Activated T-helper 1 cell treated with anti-CD3 and anti-CD28 coated beads, Interleukin-12 subunit alpha, Interleukin-12 subunit beta, Interleukin-2, Interleukin-4 antibody, amounts not matched to agents 30 ng/mL and 10 ng/mL and 1 ng/mL, durations not matched to agents 14 hours and 24 hours and 36 hours (primary cell): ENCODE measurements at regions not wholly inside any gene's neighbourhood (a gene's known extent, or its start where the extent isn't known, plus 50 kb on each side); places are given as distances from the start of the nearest gene placed in this dataset.
"Not testable (repeated sequence)": the region's sequence is repeated elsewhere in the genome, so short reads cannot be mapped to it uniquely, and the experiment has no call there.

Experiments used
- DNase-seq: peaks from one replicate; pipeline ENCODE4 v3.0.0; 2021; ENCODE audit warnings: low spot score
- H3K27ac Mint-ChIP-seq: one replicate; pipeline ENCODE4 v1.8.0; 2021; ENCODE audit warnings: mild to moderate bottlenecking, mixed read lengths
- H3K27me3 Mint-ChIP-seq: one replicate; pipeline ENCODE4 v1.8.0; 2022; ENCODE audit warnings: mild to moderate bottlenecking, moderate library complexity, mixed read lengths; ENCODE audit not compliant: insufficient read depth
- H3K36me3 Mint-ChIP-seq: one replicate; pipeline ENCODE4 v1.8.0; 2021; ENCODE audit warnings: low read depth, mixed read lengths
- H3K4me1 Mint-ChIP-seq: one replicate; pipeline ENCODE4 v1.8.0; 2021; ENCODE audit warnings: low read depth, mixed read lengths
- H3K4me3 Mint-ChIP-seq: one replicate; pipeline ENCODE4 v1.8.0; 2021; ENCODE audit warnings: mild to moderate bottlenecking, moderate library complexity, mixed read lengths
- H3K9me3 Mint-ChIP-seq: one replicate; pipeline ENCODE4 v1.8.0; 2021; ENCODE audit warnings: mixed read lengths
- intact Hi-C: fragments of 100-400 bp; cut with micrococcal nuclease; formaldehyde crosslinking; loops from one replicate; pipeline ENCODE4 v1.15.1; 2024

GRCh38 chr9:6126377-6126776 is 89.2 kb upstream of the IL33 start:
- Mint-ChIP-seq H3K9me3 (no peaks in the 10 kb centered on the region), H3K27me3 (peaks cover 14% of the 10 kb centered on the region), H3K4me3 (no peak overlapping the region), H3K4me1 (no peaks in the 10 kb centered on the region), H3K27ac (no peak overlapping the region), H3K36me3 (no peaks in the 10 kb centered on the region)
- no peak for DNase-seq
- intact Hi-C loops = no loop called here

DNA sequence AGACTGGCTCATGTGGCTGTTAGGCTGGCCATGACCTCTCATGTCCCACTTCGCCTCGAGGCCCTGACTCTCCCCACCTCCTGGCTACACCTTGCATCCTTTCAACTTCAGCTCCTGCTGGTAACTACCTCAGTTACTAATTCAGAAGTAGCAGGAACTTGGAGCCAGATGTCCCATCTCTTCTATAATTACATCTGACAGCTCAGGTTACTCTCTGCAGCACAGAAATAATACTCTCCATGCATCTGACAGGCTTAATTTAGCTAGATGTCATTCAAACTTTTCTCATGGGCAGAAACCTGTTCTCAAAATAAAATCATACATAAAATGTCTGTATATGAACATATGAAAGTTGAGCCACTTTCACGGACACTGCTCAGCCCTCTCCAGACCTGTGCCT is 92.2 kb upstream of the IL33 start:
- H3K9me3 Mint-ChIP-seq = no peaks in the 10 kb centered on the region
- peaks cover 7% of the 10 kb centered on the region for H3K27me3 Mint-ChIP-seq

GRCh38 chr9:6121707-6122106 is 93.9 kb upstream of the IL33 start:
- no peaks in the 10 kb centered on the region for H3K4me1 Mint-ChIP-seq
- intact Hi-C loops = no loop called here

More for the DNA sequence above, 92.2 kb upstream of the IL33 start:
- Mint-ChIP-seq H3K4me1 (no peaks in the 10 kb centered on the region), H3K27ac (no peak overlapping the region), H3K36me3 (no peaks in the 10 kb centered on the region), H3K4me3 (no peak overlapping the region)
- no peak for DNase-seq
- intact Hi-C loops = no loop called here

DNA sequence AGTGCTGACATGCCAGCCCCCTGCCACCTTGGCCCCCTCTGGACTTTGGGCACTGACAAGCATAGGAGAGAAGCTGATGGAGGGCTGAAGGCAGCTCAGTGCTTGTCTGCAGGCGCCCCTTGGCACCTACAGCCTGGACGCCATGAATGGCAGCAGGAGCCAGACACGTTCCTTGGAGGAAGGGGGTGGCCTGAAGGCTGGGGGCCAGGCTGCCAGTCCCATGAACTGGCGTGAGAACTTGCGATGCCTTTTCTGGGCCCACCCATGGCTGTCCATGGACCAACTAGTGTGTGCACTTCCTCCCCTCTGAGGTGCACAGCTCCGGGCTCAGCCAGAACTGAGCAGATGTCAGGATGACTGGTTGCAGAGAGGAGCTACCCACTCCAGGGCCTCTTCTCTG is 99.0 kb upstream of the RANBP6 start:
- no peak overlapping the region for H3K27ac Mint-ChIP-seq

More at GRCh38 chr9:6121707-6122106, 93.9 kb upstream of the IL33 start:
- DNase-seq = no peak
- Mint-ChIP-seq H3K27ac (no peak overlapping the region), H3K36me3 (no peaks in the 10 kb centered on the region), H3K9me3 (no peaks in the 10 kb centered on the region), H3K4me3 (no peak overlapping the region), H3K27me3 (peaks cover 12% of the 10 kb centered on the region)

GRCh38 chr9:6113819-6114218 is 98.4 kb upstream of the RANBP6 start:
- H3K4me3 Mint-ChIP-seq = no peak overlapping the region
- intact Hi-C loops = no loop called here
- H3K9me3 Mint-ChIP-seq = no peaks in the 10 kb centered on the region
- H3K4me1 Mint-ChIP-seq = no peaks in the 10 kb centered on the region
- no peak overlapping the region for H3K27ac Mint-ChIP-seq
- DNase-seq = no peak
- no peaks in the 10 kb centered on the region for H3K36me3 Mint-ChIP-seq
- H3K27me3 Mint-ChIP-seq = peaks cover 6% of the 10 kb centered on the region

More for the DNA sequence above, 99.0 kb upstream of the RANBP6 start:
- intact Hi-C loops = no loop called here
- Mint-ChIP-seq H3K36me3 (no peaks in the 10 kb centered on the region), H3K27me3 (peaks cover 9% of the 10 kb centered on the region), H3K4me1 (no peaks in the 10 kb centered on the region), H3K4me3 (no peak overlapping the region), H3K9me3 (no peaks in the 10 kb centered on the region)
- DNase-seq = no peak

GRCh38 chr9:6113312-6113711 is 97.9 kb upstream of the RANBP6 start:
- intact Hi-C loops = no loop called here
- Mint-ChIP-seq H3K27ac (no peak overlapping the region), H3K9me3 (no peaks in the 10 kb centered on the region), H3K4me3 (no peak overlapping the region), H3K36me3 (no peaks in the 10 kb centered on the region), H3K4me1 (no peaks in the 10 kb centered on the region), H3K27me3 (peaks cover 4% of the 10 kb centered on the region)
- DNase-seq = no peak

GRCh38 chr9:6109986-6110385 is 94.6 kb upstream of the RANBP6 start:
- Mint-ChIP-seq H3K4me3 (no peak overlapping the region), H3K4me1 (no peaks in the 10 kb centered on the region), H3K27me3 (no peaks in the 10 kb centered on the region), H3K27ac (no peak overlapping the region), H3K9me3 (no peaks in the 10 kb centered on the region), H3K36me3 (no peaks in the 10 kb centered on the region)
- no peak for DNase-seq
- intact Hi-C loops = no loop called here

GRCh38 chr9:6109571-6109970 is 94.1 kb upstream of the RANBP6 start:
- Mint-ChIP-seq H3K36me3 (no peaks in the 10 kb centered on the region), H3K4me3 (no peak overlapping the region), H3K27ac (no peak overlapping the region), H3K9me3 (no peaks in the 10 kb centered on the region), H3K4me1 (no peaks in the 10 kb centered on the region), H3K27me3 (no peaks in the 10 kb centered on the region)
- no peak for DNase-seq
- intact Hi-C loops = no loop called here

DNA sequence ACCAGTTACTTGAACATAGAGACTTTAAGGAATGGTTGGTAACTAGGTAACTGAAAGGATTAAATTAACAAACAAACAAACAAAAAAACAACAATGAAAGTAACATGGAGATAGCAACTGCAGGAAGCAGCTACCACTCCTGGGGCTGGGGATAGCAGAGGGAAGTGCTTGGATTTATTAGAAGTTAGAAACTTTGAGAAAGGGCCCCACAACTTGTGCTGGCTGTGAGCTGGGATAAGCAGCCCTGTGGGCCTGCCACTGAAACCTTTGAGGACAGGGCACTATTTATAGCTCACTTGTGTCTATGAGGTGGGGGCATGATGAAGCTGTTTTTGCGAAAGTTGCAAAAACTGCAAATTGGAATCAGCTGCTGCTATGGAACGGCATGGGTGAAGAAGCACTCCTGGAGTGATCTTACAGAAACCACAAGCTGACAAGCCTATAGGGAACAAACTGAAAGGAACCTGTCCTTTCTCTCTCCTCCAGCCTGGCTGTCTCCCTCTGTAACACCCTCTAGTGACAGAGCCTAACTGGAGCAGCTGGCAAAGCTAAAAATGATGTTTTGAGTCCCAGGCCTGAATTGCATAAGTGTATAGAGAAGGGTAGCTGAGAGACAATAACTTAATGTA is 91.4 kb upstream of the RANBP6 start:
- Mint-ChIP-seq H3K36me3 (no peaks in the 10 kb centered on the region), H3K27ac (no peak overlapping the region), H3K4me1 (no peaks in the 10 kb centered on the region), H3K4me3 (no peak overlapping the region), H3K27me3 (no peaks in the 10 kb centered on the region), H3K9me3 (no peaks in the 10 kb centered on the region)
- no peak for DNase-seq
- intact Hi-C loops = no loop called here

GRCh38 chr9:6105738-6106137 is 90.3 kb upstream of the RANBP6 start:
- no peak for DNase-seq
- Mint-ChIP-seq H3K36me3 (no peaks in the 10 kb centered on the region), H3K4me1 (no peaks in the 10 kb centered on the region), H3K4me3 (no peak overlapping the region), H3K27me3 (no peaks in the 10 kb centered on the region), H3K27ac (no peak overlapping the region), H3K9me3 (no peaks in the 10 kb centered on the region)
- intact Hi-C loops = no loop called here

GRCh38 chr9:6104406-6104805 is 89.0 kb upstream of the RANBP6 start:
- DNase-seq, H3K36me3 Mint-ChIP-seq, H3K27me3 Mint-ChIP-seq, H3K9me3 Mint-ChIP-seq, H3K4me3 Mint-ChIP-seq, H3K4me1 Mint-ChIP-seq, intact Hi-C loops, H3K27ac Mint-ChIP-seq: not testable (repeated sequence)

DNA sequence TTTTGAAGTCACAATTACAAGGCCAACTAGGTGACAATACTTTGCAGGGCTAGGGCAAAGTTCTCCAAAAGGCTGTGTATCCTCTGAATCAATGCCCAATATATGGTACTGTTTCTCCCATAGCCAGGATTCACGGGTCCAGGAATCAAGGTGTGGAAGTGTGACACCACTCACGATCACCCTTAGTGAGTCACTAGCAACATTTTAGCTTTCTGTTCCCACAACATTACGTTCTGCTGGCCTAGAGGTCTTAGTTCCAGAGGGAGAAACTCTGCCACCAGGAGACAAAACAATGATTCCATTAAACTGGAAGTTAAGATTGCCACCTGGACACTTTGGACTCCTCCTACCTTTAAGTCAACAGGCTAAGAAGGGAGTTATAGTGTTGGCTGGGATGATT is 88.5 kb upstream of the RANBP6 start:
- H3K9me3 Mint-ChIP-seq, H3K4me3 Mint-ChIP-seq, H3K4me1 Mint-ChIP-seq, H3K36me3 Mint-ChIP-seq, H3K27me3 Mint-ChIP-seq, H3K27ac Mint-ChIP-seq, DNase-seq, intact Hi-C loops: not testable (repeated sequence)

- H3K27ac Mint-ChIP-seq, H3K27me3 Mint-ChIP-seq, H3K36me3 Mint-ChIP-seq, H3K9me3 Mint-ChIP-seq, H3K4me3 Mint-ChIP-seq, H3K4me1 Mint-ChIP-seq, DNase-seq, intact Hi-C loops: not testable (repeated sequence)
Measured at GRCh38 chr9:6102336-6102987, 87.0 kb upstream of the RANBP6 start.

DNA sequence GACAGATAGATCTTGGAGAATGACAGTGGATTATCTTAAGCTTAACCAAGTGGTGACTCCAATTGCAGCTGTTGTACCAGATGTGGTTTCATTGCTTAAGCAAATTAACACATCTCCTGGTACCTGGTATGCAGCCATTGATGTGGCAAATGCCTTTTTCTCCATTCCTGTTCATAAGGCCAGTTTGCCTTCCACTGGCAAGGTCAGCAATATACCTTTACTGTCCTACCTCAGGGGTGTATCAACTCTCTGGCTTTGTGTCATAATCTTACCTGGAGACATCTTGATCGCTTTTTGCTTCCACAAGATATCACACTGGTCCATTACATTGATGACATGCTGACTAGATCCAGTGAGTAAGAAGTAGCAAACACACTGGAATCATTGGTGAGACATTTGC is 86.3 kb upstream of the RANBP6 start:
- H3K36me3 Mint-ChIP-seq, H3K4me1 Mint-ChIP-seq, H3K9me3 Mint-ChIP-seq, DNase-seq, intact Hi-C loops, H3K27me3 Mint-ChIP-seq, H3K4me3 Mint-ChIP-seq, H3K27ac Mint-ChIP-seq: not testable (repeated sequence)
